WTC11 (cell line): ENCODE measurements at regions not wholly inside any gene's neighbourhood (a gene's known extent, or its start where the extent isn't known, plus 50 kb on each side); places are given as distances from the start of the nearest gene placed in this dataset.

Source experiments
- ATAC-seq: fragments of 200-7000 bp; cut with Tn5 transposase; 2 replicates; pipeline ENCODE4 v1.10.0; 2021; ENCODE audit warnings: mild to moderate bottlenecking, moderate library complexity
- CTCF ChIA-PET: fragments of 300-600 bp; sonication (Branson Sonifier 250); formaldehyde crosslinking; loops from one replicate; lab custom pipeline; 2021; ENCODE audit warnings: antibody characterized with exemption; lab: Charles Lee
- POLR2A ChIA-PET: fragments of 350-600 bp; sonication (Branson Sonifier 250); formaldehyde crosslinking; loops from one replicate; lab custom pipeline; 2021; ENCODE audit warnings: antibody characterized with exemption; lab: Charles Lee
- DNase-seq: peaks from one replicate; pipeline ENCODE4 v3.0.0; 2021; ENCODE audit warnings: low spot score
- H3K27ac Mint-ChIP-seq: 2 replicates; pipeline ENCODE4 v1.8.0; 2021; ENCODE audit warnings: mixed read lengths
- H3K27me3 Mint-ChIP-seq: 2 replicates; pipeline ENCODE4 v1.8.0; 2021; ENCODE audit warnings: low read depth, mild to moderate bottlenecking, moderate library complexity, mixed read lengths
- H3K36me3 Mint-ChIP-seq: 2 replicates; pipeline ENCODE4 v1.8.0; 2021; ENCODE audit warnings: mixed read lengths
- H3K4me1 Mint-ChIP-seq: 2 replicates; pipeline ENCODE4 v1.8.0; 2022; ENCODE audit warnings: mixed read lengths
- H3K4me3 Mint-ChIP-seq: 2 replicates; pipeline ENCODE4 v1.8.0; 2021; ENCODE audit warnings: mild to moderate bottlenecking, moderate library complexity, mixed read lengths
- H3K9me3 Mint-ChIP-seq: 2 replicates; pipeline ENCODE4 v1.8.0; 2021; ENCODE audit warnings: mixed read lengths
- ATF1 ChIP-seq: sonication (generic); formaldehyde crosslinking; IDR thresholded peaks from 2 replicates; pipeline ENCODE4 v1.8.1; 2023; ENCODE audit warnings: mild to moderate bottlenecking, moderate library complexity, missing genetic modification reagents
- CBFB ChIP-seq: sonication (generic); formaldehyde crosslinking; IDR thresholded peaks from 2 replicates; pipeline ENCODE4 v1.8.1; 2022; ENCODE audit warnings: mild to moderate bottlenecking, low read depth, missing genetic modification reagents
- FOXK1 ChIP-seq: sonication (generic); formaldehyde crosslinking; IDR thresholded peaks from 2 replicates; pipeline ENCODE4 v1.8.0; 2022; ENCODE audit warnings: mild to moderate bottlenecking, moderate library complexity, missing genetic modification reagents
- GRHL2 ChIP-seq: fragments of 250-450 bp; sonication (Bioruptor Pico); IDR thresholded peaks from 2 replicates; pipeline ENCODE4 v1.8.0; 2022; ENCODE audit warnings: mild to moderate bottlenecking, moderate library complexity; ENCODE audit not compliant: insufficient replicate concordance, severe bottlenecking
- HMGA2 ChIP-seq: fragments of 250-450 bp; sonication (Bioruptor Pico); IDR thresholded peaks from 2 replicates; pipeline ENCODE4 v1.4.0; 2021; ENCODE audit warnings: mild to moderate bottlenecking, moderate library complexity
- IRF2 ChIP-seq: sonication (generic); formaldehyde crosslinking; IDR thresholded peaks from 2 replicates; pipeline ENCODE4 v1.8.0; 2022; ENCODE audit warnings: low read depth, missing genetic modification reagents, borderline replicate concordance
- MYBL2 ChIP-seq: sonication (generic); formaldehyde crosslinking; IDR thresholded peaks from 2 replicates; pipeline ENCODE4 v1.8.1; 2023; ENCODE audit warnings: mild to moderate bottlenecking, moderate library complexity, missing genetic modification reagents
- RORB ChIP-seq: fragments of 250-450 bp; sonication (Bioruptor Pico); IDR thresholded peaks from 2 replicates; pipeline ENCODE4 v1.9.0; 2021; ENCODE audit warnings: mild to moderate bottlenecking
- ZNF317 ChIP-seq: sonication (generic); formaldehyde crosslinking; IDR thresholded peaks from 2 replicates; pipeline ENCODE4 v1.8.1; 2023; ENCODE audit warnings: low read depth, mild to moderate bottlenecking, moderate library complexity, missing genetic modification reagents, borderline replicate concordance
- ZNF396 ChIP-seq: fragments of 250-450 bp; sonication (Bioruptor Pico); IDR thresholded peaks from 2 replicates; pipeline ENCODE4 v1.8.0; 2021; ENCODE audit warnings: mild to moderate bottlenecking, moderate library complexity, borderline replicate concordance
- ZNF671 ChIP-seq: fragments of 250-450 bp; sonication (Bioruptor Pico); IDR thresholded peaks from 2 replicates; pipeline ENCODE4 v1.8.0; 2021; ENCODE audit warnings: mild to moderate bottlenecking
- TF ChIP-seq, protein P1 (sequence below): fragments of 250-450 bp; sonication (Bioruptor Pico); IDR thresholded peaks from 2 replicates; pipeline ENCODE4 v1.9.0; 2021; ENCODE audit warnings: moderate library complexity, mild to moderate bottlenecking, inconsistent platforms, borderline replicate concordance
- TF ChIP-seq, protein P2 (sequence below): sonication (generic); formaldehyde crosslinking; IDR thresholded peaks from 2 replicates; pipeline ENCODE4 v1.8.1; 2023; ENCODE audit warnings: mild to moderate bottlenecking, missing genetic modification reagents
- TF ChIP-seq, protein P3 (sequence below): fragments of 250-450 bp; sonication (Bioruptor Pico); IDR thresholded peaks from 2 replicates; pipeline ENCODE4 v1.9.0; 2021; ENCODE audit warnings: mild to moderate bottlenecking
- TF ChIP-seq, protein P4 (sequence below): sonication (generic); formaldehyde crosslinking; IDR thresholded peaks from 2 replicates; pipeline ENCODE4 v1.8.1; 2023; ENCODE audit warnings: mild to moderate bottlenecking, missing genetic modification reagents, moderate library complexity
- TF ChIP-seq, protein P5 (sequence below): fragments of 200-600 bp; IDR thresholded peaks from 2 replicates; pipeline ENCODE4 v1.8.0; 2022; ENCODE audit warnings: antibody characterized with exemption
- TF ChIP-seq, protein P6 (sequence below): sonication (generic); formaldehyde crosslinking; IDR thresholded peaks from 2 replicates; pipeline ENCODE4 v1.8.1; 2022; ENCODE audit warnings: low read depth, missing genetic modification reagents, borderline replicate concordance
- TF ChIP-seq, protein P7 (sequence below): sonication (generic); formaldehyde crosslinking; IDR thresholded peaks from 2 replicates; pipeline ENCODE4 v1.8.1; 2023; ENCODE audit warnings: mild to moderate bottlenecking, missing genetic modification reagents
- TF ChIP-seq, protein P8 (sequence below): fragments of 250-450 bp; sonication (Bioruptor Pico); IDR thresholded peaks from 2 replicates; pipeline ENCODE4 v2.1.2; 2022; ENCODE audit warnings: mild to moderate bottlenecking, moderate library complexity

DNA sequence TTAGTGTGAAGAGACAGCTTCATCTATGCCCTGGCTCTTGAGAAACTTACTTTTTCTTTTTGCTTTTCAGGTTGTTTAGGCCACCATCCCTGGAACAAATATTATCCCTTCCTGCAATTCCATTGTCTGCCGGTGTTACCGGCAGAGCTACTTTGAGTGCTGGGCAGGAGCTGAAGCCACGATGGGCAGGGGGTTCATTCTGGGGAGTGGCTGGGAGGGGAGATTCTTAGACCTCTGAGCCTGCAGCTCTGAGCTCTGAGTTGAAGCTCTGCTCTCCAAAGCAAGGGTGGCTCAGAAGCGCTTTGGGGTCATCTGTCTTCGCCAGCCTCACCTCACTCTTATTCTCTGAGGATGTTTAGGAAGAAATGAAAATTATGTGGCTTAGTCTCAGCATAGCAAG, 1066.6 kb upstream of the SLC10A2 start:
- Mint-ChIP-seq H3K4me3 (no peak overlapping the region), H3K27ac (no peak overlapping the region), H3K27me3 (no peaks in the 10 kb centered on the region), H3K4me1 (peaks cover 7% of the 10 kb centered on the region; the same call in 1 of the 2 replicates), H3K9me3 (no peaks in the 10 kb centered on the region), H3K36me3 (no peaks in the 10 kb centered on the region)
- POLR2A ChIA-PET: interaction anchor here (0.6 kb wide), 1 partner anchor 119 kb away, joined by 4 read pairs; no protein-coding TSS in a partner anchor
- ATAC-seq (peak; percentile 74), DNase-seq (no peak)
- CTCF ChIA-PET: no interaction called here
- TF ChIP-seq ZNF317 (CRISPR knock-in tag) (no peak), RORB (CRISPR knock-in tag) (no peak)
- TF ChIP-seq, protein P1, sequence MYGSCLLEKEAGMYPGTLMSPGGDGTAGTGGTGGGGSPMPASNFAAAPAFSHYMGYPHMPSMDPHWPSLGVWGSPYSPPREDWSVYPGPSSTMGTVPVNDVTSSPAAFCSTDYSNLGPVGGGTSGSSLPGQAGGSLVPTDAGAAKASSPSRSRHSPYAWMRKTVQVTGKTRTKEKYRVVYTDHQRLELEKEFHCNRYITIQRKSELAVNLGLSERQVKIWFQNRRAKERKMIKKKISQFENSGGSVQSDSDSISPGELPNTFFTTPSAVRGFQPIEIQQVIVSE: no peak
- TF ChIP-seq, protein P2, sequence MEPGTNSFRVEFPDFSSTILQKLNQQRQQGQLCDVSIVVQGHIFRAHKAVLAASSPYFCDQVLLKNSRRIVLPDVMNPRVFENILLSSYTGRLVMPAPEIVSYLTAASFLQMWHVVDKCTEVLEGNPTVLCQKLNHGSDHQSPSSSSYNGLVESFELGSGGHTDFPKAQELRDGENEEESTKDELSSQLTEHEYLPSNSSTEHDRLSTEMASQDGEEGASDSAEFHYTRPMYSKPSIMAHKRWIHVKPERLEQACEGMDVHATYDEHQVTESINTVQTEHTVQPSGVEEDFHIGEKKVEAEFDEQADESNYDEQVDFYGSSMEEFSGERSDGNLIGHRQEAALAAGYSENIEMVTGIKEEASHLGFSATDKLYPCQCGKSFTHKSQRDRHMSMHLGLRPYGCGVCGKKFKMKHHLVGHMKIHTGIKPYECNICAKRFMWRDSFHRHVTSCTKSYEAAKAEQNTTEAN: no peak

DNA sequence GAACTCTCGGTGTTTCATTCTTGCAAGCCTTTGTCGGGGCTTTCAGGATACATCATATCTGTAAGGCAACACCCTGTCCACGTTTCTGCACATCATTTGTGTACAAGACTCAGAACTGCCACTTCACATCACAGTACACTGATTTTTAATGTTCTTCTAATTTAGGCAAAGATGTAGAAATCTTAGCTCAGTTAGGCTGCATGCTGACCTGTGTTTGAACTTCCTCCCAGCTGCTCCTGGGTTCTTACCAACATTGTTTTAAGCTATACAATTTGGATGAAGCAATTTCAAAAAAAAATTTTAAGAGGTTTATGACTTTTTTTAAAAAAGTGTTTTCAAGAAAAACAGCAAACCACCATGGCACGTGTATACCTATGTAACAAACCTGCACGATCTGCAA, 1047.9 kb upstream of the SLC10A2 start:
- ATAC-seq: no peak
- H3K9me3 Mint-ChIP-seq: peaks cover 16% of the 10 kb centered on the region
- TF ChIP-seq HMGA2 (CRISPR knock-in tag) (no peak), CBFB (CRISPR knock-in tag) (no peak), FOXK1 (CRISPR knock-in tag) (no peak), GRHL2 (CRISPR knock-in tag) (no peak), ZNF671 (CRISPR knock-in tag) (no peak), ZNF396 (no peak), ATF1 (CRISPR knock-in tag) (no peak), IRF2 (CRISPR knock-in tag) (no peak), MYBL2 (CRISPR knock-in tag) (no peak)
- TF ChIP-seq, protein P3, sequence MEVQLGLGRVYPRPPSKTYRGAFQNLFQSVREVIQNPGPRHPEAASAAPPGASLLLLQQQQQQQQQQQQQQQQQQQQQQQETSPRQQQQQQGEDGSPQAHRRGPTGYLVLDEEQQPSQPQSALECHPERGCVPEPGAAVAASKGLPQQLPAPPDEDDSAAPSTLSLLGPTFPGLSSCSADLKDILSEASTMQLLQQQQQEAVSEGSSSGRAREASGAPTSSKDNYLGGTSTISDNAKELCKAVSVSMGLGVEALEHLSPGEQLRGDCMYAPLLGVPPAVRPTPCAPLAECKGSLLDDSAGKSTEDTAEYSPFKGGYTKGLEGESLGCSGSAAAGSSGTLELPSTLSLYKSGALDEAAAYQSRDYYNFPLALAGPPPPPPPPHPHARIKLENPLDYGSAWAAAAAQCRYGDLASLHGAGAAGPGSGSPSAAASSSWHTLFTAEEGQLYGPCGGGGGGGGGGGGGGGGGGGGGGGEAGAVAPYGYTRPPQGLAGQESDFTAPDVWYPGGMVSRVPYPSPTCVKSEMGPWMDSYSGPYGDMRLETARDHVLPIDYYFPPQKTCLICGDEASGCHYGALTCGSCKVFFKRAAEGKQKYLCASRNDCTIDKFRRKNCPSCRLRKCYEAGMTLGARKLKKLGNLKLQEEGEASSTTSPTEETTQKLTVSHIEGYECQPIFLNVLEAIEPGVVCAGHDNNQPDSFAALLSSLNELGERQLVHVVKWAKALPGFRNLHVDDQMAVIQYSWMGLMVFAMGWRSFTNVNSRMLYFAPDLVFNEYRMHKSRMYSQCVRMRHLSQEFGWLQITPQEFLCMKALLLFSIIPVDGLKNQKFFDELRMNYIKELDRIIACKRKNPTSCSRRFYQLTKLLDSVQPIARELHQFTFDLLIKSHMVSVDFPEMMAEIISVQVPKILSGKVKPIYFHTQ: no peak
- TF ChIP-seq, protein P4, sequence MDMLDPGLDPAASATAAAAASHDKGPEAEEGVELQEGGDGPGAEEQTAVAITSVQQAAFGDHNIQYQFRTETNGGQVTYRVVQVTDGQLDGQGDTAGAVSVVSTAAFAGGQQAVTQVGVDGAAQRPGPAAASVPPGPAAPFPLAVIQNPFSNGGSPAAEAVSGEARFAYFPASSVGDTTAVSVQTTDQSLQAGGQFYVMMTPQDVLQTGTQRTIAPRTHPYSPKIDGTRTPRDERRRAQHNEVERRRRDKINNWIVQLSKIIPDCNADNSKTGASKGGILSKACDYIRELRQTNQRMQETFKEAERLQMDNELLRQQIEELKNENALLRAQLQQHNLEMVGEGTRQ (CRISPR knock-in tag): no peak
- TF ChIP-seq, protein P5, sequence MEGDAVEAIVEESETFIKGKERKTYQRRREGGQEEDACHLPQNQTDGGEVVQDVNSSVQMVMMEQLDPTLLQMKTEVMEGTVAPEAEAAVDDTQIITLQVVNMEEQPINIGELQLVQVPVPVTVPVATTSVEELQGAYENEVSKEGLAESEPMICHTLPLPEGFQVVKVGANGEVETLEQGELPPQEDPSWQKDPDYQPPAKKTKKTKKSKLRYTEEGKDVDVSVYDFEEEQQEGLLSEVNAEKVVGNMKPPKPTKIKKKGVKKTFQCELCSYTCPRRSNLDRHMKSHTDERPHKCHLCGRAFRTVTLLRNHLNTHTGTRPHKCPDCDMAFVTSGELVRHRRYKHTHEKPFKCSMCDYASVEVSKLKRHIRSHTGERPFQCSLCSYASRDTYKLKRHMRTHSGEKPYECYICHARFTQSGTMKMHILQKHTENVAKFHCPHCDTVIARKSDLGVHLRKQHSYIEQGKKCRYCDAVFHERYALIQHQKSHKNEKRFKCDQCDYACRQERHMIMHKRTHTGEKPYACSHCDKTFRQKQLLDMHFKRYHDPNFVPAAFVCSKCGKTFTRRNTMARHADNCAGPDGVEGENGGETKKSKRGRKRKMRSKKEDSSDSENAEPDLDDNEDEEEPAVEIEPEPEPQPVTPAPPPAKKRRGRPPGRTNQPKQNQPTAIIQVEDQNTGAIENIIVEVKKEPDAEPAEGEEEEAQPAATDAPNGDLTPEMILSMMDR: no peak
- TF ChIP-seq, protein P6, sequence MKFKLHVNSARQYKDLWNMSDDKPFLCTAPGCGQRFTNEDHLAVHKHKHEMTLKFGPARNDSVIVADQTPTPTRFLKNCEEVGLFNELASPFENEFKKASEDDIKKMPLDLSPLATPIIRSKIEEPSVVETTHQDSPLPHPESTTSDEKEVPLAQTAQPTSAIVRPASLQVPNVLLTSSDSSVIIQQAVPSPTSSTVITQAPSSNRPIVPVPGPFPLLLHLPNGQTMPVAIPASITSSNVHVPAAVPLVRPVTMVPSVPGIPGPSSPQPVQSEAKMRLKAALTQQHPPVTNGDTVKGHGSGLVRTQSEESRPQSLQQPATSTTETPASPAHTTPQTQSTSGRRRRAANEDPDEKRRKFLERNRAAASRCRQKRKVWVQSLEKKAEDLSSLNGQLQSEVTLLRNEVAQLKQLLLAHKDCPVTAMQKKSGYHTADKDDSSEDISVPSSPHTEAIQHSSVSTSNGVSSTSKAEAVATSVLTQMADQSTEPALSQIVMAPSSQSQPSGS (CRISPR knock-in tag): no peak
- TF ChIP-seq, protein P2: no peak
- TF ChIP-seq, protein P7, sequence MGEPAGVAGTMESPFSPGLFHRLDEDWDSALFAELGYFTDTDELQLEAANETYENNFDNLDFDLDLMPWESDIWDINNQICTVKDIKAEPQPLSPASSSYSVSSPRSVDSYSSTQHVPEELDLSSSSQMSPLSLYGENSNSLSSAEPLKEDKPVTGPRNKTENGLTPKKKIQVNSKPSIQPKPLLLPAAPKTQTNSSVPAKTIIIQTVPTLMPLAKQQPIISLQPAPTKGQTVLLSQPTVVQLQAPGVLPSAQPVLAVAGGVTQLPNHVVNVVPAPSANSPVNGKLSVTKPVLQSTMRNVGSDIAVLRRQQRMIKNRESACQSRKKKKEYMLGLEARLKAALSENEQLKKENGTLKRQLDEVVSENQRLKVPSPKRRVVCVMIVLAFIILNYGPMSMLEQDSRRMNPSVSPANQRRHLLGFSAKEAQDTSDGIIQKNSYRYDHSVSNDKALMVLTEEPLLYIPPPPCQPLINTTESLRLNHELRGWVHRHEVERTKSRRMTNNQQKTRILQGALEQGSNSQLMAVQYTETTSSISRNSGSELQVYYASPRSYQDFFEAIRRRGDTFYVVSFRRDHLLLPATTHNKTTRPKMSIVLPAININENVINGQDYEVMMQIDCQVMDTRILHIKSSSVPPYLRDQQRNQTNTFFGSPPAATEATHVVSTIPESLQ (CRISPR knock-in tag): no peak
- TF ChIP-seq, protein P8, sequence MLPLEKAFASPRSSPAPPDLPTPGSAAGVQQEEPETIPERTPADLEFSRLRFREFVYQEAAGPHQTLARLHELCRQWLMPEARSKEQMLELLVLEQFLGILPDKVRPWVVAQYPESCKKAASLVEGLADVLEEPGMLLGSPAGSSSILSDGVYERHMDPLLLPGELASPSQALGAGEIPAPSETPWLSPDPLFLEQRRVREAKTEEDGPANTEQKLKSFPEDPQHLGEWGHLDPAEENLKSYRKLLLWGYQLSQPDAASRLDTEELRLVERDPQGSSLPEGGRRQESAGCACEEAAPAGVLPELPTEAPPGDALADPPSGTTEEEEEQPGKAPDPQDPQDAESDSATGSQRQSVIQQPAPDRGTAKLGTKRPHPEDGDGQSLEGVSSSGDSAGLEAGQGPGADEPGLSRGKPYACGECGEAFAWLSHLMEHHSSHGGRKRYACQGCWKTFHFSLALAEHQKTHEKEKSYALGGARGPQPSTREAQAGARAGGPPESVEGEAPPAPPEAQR (CRISPR knock-in tag): no peak

More for the DNA sequence above, 1047.9 kb upstream of the SLC10A2 start:
- no peak for DNase-seq
- Mint-ChIP-seq H3K27me3 (no peaks in the 10 kb centered on the region), H3K4me3 (no peak overlapping the region), H3K36me3 (peaks cover 14% of the 10 kb centered on the region), H3K4me1 (no peaks in the 10 kb centered on the region), H3K27ac (no peak overlapping the region)
- ChIA-PET CTCF (no interaction called here), POLR2A (no interaction called here)
